ENCODE measurements at regions not wholly inside any gene's neighbourhood (a gene's known extent, or its start where the extent isn't known, plus 50 kb on each side); places are given as distances from the start of the nearest gene placed in this dataset.

DNA sequence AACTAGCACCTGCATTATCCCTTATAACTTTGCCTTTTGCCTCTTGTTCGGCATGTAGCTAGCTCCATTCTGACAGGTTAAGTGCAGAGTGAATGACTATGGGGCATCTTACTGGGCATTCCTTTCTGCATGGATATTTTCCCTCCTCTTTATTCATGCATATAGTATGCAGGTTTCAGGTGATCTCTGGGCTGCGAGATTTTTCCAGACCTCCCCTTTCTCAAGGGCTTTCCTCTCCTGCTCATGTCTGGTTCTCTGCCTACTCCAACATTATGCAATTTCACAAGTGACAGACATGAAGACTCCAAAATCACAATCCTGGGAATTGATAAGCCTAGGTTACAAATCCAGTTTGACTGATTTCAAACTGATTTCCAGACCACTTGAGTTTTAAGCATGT lies 503.8 kb downstream of the NXPH1 start:
- no peak for DNase-seq (ENCODE audit: low read depth)

DNA sequence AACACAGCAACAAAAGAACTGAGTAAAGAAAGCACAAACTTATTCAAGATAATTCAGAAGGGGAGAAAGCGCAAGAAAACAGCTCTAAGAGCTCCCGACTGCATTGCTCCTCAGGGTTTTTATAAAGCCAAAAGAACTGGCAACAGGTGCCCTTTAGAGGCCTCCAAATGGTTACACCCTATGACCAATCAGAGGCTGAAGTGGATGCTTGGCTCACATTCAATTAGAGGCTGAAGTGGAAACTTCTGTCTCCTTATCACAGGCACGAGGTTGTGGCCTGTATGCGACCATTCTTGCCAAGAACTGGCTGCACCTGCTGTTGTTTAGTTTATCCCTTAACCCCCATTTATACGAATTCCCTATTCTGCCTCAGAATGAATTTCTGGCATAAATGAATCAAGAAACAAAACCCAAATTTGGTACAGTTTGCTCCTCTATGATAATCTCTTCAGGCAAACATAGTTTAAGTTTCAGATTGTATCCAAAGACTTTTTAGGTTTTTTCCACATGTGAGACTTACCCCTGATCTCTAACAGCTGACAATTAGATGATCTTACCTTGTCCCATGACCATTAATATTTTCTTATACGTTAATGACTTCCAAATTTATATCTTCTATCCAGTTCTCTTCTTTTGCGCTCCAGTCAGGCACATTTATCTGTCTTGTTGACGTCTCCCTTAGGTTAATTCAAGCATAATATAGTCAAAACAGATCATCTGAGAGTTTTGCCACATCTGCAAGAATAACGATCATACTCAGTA lies 504.8 kb downstream of the NXPH1 start:
- DNase-seq (ENCODE audit: low read depth), result no peak

DNA sequence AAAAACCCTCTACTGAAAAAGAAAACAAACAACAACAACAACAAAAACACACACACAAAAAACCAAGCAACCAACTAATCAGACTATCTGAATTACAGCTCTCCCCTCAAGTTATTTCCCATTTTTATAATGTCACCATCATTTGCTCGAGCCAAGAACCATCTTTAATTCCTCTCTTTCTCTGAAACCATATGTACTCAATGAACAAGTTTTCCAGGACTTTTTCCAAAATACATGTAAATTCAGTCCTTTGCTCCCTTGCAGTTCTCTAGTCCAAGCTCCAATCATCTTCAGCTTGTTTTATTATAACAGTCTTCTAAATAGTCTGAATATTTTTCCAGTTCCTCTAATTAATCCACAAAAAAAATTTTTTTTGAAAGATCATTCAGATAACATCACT lies 506.0 kb downstream of the NXPH1 start:
- no peak for DNase-seq (ENCODE audit: low read depth)

DNA sequence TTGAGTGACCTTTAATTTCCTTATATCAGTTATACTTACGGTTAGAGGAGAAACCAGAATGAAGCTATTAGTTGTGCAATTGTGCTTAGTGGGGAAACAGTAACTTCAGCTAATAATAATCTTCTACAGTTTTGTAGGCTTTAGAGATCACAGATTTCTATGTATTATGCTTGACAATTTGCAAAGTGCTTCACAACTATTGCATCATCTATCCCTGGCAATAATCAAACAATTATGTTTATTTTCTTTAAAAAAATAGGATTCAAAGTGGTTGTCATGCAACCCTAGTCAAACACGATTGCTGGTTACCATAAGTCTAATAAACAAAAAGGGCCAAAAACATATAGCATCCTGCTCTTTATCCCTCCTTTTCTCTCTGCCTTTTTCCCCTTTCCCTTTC lies 530.3 kb downstream of the NXPH1 start:
- DNase-seq (ENCODE audit: low read depth), result no peak

DNA sequence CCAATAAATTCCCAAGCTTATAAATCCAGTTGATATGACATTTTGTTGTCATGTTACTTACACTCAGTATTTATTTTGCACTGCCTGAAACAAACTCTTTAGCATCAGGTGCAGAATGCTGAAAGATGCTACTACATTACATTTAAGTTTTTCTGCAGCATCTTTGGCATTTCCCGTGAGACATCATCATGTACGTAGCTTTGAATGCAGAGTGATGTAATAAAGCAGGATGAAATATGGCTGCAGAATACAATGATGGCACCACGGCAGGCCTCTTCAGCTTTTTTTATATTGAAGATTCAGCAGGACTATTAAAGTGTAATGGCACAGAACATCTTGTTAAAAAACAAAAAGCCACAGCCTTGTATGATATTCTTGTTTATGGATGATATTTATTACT lies 531.8 kb downstream of the NXPH1 start:
- DNase-seq (ENCODE audit: low read depth), result no peak

DNA sequence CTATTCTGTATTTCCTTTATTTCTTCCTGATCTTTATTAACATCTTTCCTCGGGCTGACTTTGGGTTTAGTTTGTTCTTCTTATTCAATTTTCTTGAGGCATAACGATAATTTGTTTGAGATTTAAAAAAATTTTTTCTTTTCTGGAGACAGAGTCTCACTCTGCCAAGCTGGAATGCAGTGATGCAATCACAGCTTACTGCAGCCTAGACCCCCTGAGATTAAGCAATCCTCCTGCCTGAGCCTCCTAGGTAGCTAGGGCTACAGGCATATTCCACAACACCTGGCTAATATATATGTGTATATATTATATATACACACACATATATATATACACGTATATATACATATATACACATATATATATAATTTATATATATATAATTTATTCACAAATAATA lies 540.2 kb downstream of the NXPH1 start:
- DNase-seq (ENCODE audit: low read depth), result no peak

DNA sequence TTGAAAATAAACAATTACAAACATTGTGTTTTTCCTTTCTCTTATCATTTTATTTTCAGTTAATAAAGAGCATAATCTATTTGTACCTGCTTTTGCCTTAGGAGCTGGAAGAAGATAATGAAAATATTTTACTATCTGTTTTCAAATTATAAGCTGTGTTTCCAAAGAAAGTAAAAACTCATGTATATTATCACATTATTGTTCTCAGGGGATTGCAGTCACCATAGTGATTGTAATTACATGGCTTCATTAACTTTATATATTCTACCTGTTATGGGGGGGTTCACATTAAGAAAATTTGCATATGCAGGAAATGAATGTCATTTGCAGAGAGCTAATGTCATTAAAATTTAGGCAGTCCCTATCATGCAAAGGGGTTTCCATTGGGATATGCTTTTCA lies 542.3 kb downstream of the NXPH1 start:
- no peak for DNase-seq (ENCODE audit: low read depth)

DNA sequence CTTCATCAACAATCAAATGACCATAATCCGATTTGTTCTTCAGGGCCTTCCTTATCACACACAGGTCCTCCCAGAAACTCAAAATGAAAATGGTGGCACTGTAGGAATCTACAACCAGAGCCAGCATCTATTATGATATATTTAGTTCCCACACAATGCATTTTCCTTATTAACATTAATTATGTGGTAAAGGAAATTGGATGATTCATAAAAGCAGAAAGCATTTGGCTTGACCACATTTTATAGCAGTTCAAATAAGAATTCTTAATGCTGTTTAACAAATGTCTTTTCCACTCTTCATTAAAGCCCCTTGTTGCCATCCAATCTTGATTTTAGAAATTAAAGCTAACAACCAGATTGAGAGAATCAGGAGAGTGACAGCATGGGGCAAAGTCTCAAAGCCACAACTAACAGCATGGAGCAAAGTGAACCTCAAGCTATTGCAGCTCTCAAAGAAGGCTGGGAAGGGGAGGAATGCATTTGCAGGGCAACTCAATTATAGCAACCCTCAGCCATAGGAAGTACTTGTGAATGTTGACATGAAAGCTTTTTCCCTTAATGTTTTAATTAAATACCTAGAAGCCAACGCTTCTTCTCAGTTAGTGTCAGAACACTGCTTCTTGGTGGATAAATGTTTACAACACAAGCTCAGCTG lies 549.1 kb downstream of the NXPH1 start:
- DNase-seq (ENCODE audit: low read depth), result no peak

DNA sequence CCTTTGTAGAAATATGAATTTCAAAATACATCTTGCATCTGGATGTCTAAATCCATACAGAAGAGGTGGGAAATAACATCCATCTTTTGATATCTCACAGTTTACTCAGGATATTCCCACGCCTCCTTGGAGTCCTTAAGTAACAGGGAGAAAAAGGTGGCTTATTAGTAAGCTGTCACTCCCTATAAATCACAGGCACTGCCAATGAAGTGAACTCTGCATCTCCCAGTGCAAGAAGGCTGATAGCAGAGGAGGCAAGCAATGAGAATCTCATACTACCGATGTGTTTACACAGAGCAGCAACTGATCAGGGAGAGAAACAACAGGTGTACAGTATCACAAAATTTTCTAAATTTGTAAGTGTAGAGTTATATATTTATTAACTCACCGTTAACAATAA lies 551.8 kb downstream of the NXPH1 start:
- DNase-seq (ENCODE audit: low read depth), result no peak

DNA sequence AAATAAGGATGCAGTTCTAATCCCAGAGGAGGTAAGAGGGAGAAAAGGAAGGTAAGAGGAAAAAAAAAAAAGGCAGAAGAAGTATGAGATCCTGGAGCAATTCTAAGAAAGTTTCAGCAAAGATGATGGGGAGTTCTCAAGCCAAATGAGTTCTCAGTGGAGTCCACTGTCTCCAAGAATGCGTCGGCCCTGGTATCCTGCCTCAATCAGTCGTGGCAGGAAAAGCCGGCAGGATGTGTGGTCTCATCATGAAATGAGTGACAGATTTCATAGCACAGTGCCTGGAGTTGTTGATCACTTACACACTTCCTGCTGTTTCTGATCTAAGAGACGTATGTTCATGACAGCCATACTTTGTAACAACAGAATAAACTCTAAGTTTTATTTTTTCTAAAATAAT lies 554.9 kb downstream of the NXPH1 start:
- no peak for DNase-seq (ENCODE audit: low read depth)

DNA sequence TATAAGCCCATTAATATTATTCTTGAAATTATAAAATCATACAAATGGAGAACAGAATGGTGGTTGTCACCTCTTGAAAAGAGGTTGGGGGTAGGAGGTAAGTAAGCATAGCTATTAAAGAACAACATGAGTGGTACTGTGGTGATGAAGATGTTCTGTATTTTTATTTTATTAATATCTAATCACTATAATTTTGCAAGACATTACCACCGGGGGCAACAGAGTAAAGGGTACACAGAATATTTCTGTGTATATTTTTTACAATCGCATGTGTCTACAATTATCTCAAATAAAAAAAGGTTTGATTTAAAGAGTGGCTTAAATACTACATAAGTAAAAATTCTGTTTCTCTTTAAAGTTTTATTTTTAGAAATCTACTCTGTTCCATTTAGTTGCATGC lies 557.8 kb downstream of the NXPH1 start:
- no peak for DNase-seq (ENCODE audit: low read depth)

DNA sequence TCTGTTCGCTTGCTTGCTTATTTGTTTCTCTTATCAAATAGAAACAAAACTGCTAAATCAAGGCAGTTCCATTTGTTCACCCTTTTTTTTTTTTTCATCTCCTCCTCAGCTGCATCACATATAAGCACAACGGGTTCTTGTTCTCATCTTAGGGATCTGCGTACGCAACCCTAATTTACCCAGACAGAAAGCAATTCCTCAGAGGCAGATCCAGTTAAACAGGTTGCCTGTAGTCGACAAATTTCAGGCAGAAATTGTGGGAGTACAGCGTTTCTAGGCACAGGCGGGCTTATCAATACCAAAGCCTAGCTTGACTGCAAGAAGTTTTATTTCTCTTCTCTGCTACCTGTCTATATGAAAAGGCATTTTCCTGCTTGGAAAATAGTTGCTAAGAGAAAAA lies 565.4 kb downstream of the NXPH1 start:
- DNase-seq (ENCODE audit: low read depth), result no peak

DNA sequence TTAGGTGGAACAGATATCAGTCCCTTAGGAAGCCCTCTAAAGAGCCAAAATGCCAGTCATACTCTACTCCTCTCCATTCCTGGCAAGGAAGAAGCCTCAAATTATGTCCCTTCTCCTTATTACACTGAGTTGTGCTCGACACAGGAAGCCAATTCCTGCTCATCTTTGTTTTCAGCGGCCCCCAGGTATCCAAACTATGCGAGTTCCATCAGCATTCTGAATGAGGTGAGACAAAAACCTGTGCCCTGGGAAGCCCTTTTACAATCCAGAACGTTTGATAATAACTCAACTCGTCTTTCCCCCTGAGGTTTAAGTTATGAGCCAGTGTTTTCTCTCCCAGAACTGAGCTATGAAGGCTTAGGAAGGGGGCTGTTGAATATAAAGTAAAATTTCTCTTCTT lies 580.5 kb downstream of the NXPH1 start:
- no peak for DNase-seq (ENCODE audit: low read depth)

DNA sequence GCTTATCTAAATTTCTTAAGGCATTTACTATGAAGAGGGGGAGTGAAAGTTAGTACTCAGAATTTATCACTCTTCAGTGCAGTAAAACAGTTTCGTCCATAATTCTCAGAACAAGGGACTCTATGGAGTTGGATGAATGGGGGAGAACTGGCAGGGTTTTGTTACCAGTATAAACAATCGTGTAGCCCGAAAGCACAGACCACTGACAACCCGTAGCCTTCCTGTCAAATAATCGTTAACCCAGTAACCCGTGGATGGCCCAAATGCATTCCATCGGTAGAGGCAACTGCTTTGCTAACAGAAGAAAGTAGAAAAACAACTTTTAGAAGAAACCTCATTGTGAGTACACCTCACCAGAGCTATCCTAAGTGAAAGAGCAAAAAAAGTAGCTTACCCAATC lies 583.9 kb downstream of the NXPH1 start:
- DNase-seq (ENCODE audit: low read depth), result no peak

DNA sequence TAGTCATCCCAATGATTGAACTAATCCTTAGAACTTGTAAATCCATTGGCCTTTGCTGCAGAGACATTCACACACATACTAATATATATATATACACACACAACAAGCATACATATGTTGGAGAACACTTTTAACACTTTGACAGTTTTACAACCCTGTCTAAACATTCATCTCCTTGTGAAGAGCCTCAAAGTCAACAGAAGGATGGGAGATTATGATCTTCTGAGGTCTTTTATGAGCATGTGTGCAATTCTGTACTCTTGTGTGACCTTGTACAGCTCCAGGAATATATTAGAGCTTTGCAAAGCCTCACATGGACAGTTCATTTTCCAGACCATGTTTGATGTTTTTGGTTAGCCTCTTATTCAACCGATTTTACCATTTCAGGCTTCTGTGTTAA lies 589.0 kb downstream of the NXPH1 start:
- no peak for DNase-seq (ENCODE audit: low read depth)

DNA sequence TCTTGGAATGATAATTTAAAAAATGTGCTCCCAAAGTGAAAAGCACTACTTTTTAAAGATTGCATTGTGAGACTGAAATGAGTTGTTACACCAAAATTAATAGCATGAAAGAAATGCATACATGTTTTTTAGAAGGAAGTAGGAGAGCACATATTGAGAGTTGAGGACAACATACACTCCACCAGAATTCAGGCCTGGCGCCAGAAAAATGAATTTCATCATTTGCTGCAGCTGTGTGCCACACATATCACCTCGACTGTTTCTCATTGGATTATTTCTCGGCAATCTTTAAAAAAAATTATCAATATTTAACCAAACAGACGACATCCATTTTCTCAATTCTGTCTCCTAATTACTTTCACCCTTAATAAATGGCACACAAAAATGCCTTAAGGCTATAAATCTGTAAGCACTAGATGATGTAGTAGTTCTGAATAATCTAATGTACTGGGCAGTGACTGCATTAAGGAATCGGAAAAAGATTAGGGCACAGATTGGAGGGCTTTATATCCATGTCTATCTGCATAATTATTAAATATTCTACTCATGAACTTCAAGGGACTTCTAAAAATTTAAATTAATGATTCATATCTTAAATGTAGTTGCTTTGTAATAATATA lies 590.4 kb downstream of the NXPH1 start:
- no peak for DNase-seq (ENCODE audit: low read depth)

DNA sequence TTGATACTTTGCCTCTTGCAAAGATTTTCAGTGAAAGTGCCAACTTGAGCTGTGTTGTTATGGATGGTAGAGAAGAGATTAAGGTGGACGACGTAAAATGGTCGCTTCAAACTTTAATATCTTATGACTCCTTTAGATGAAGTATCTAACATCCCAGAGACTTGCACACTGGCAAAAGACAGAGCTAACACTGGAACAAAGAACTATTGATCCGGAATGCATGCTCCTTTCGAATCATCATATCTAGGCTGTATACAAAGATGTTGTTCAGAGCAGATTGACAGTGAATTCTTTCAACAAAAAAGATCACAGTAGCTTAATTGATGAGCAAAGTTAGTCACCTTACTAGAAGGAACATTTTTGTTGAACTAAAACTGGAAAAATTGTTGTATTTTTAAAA lies 592.7 kb downstream of the NXPH1 start:
- DNase-seq (ENCODE audit: low read depth), result no peak

DNA sequence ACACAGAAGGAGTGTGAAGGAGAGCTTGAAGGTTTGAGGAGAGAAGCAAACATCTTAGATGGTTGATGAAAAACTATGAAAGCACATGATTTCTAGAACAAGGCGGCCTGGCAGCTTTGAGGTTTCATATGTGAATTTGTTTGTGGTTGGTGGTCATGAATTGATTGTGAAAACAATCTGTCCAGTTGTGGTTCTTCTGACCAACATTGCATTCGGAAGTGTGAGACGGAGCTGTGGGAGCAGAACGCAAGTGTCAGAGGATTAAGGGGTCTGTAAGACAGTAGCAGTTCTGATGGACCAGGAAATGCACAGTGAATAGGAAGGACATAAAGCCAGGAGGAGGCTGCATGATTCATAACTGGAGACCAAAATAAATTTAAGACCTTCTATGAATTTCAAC lies 594.6 kb downstream of the NXPH1 start:
- no peak for DNase-seq (ENCODE audit: low read depth)

DNA sequence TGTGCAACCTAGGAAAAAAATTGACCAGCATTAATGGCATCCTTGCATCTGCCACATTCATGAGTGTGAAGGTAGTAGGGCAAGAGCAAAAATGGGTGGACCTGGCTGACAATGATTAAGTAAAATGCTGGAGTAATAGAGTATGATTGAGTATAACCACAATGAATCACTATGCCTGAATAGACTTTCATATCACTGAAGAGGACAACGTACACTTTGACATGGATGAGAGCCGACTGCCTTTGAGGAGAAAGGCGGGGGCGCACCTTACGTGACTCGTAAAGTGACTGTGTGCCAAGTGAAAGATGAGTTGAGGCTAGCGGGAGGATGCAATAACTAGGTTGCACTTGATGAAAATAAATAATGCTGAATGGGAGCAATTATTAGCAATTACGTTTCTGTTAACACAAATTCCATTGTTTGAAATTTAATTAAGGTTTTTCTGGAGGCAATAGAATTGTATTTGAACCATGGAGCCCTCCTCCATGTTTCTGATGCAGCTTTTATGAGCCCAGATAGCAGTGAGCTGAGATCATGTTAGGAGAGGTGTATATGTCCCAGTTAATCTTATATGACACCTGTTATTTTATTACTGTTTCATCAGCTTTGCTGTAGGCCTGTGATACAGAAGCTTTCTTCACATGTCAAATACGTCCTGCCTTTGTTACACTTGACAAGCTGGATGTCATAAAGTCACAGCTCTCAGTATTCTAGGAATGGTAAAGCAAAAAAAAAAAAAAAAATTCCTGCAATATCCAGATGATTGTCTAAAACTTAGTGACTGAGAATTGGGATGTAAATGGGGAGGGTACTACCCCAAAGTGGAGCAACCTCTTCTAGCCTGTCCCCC lies 596.5 kb downstream of the NXPH1 start:
- DNase-seq (ENCODE audit: low read depth), result no peak

DNA sequence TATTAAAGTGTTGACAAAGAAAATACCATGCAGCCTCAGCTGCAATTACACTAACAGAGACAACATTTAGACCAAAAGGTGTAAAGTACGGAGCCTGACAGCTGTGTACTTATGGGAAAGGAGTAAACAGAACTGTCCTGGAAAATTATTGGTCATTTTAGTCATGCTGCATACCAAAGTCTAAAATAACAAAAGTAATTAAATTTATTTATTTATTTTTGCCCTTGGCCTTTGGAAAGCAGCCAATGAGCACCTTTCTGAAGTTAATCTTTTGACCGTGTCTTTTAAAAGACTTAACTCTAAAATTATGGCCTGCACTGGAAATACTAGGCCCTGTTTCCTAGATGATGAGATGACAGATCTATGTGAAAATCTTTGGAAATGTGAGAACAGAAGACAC lies 597.6 kb downstream of the NXPH1 start:
- no peak for DNase-seq (ENCODE audit: low read depth)

DNA sequence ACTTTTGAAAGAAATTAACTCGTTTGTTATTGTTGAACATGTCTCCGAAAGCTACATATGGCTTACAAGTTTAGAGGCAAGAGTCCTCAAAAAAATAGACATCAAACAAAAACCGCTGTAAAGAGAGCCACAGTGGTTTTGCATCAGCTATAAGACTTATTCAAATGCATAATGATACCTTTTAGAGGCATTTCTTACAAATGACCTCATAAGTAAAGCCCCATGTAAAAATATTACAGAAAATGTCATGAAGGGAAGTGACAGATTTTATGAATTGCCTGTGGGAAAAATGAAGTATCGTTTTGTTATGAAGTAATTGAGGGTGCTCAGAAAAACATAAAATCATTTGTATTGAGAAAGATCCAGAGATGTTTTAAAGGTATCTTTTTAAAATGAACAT lies 598.0 kb downstream of the NXPH1 start:
- no peak for DNase-seq (ENCODE audit: low read depth)

DNA sequence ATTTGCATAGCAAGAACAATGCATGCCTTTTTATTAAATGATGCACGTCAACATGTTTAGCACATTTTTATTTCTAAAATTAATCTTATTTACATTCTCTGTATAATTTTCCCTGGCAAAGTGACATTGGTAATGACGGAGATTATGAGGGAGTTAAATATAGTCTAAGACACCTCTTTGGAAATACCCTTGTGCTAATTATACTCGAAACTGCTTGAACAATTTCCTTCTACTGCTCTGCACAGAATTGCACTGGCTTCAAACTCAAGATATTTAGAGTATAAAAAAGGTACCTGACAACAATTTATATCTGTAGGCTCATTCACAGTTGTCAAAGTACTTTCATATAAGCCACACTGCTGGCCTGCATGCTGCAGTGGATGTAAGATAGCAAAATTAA lies 602.7 kb downstream of the NXPH1 start:
- no peak for DNase-seq (ENCODE audit: low read depth)
